ENCODE measurements at regions not wholly inside any gene's neighbourhood (a gene's known extent, or its start where the extent isn't known, plus 50 kb on each side); places are given as distances from the start of the nearest gene placed in this dataset.

- Histone ChIP-seq H3K4me3 (ENCODE audit: low read depth in 2 of 2, low read length in 2 of 2) (no peak overlapping the region), H3K36me3 (ENCODE audit: control insufficient read depth, insufficient read depth, low read length) (no peaks in the 10 kb centered on the region), H3K27ac (ENCODE audit: low read length) (no peak overlapping the region), H3K9me3 (ENCODE audit: control insufficient read depth, insufficient read depth, low read depth, low read length) (no peaks in the 10 kb centered on the region), H3K27me3 (ENCODE audit: control insufficient read depth, insufficient read depth, low read length) (no peaks in the 10 kb centered on the region), H3K4me1 (ENCODE audit: control insufficient read depth, insufficient read depth, low read length) (no peaks in the 10 kb centered on the region)
- CTCF ChIA-PET, result no interaction called here
- intact Hi-C loops (cut with micrococcal nuclease; ENCODE audit: unreplicated experiment), result no loop called here
- DNase-seq (ENCODE audit: low read depth, low spot score), result no peak
- POLR2A ChIA-PET, result no interaction called here
- in situ Hi-C loops (cut with HindIII; ENCODE audit: low pct_unique_long_range_greater_than_20kb, low sequenced_read_pairs), result no loop called here
- no peak for ATAC-seq
- TF ChIP-seq POLR2AphosphoS5 (IDR thresholded peaks at IDR 0.05; ENCODE audit: low read depth, low read length) (no peak), REST (IDR thresholded peaks at IDR 0.05; ENCODE audit: insufficient read depth in 1 of 2, low read depth in 2 of 2, low read length in 1 of 2) (no peak), TCF7L2 (IDR thresholded peaks at IDR 0.05; ENCODE audit: low read depth, low read length) (no peak), CTCF (IDR thresholded peaks at IDR 0.05) (no peak), SIN3A (IDR thresholded peaks at IDR 0.05; ENCODE audit: borderline replicate concordance, insufficient read depth, low read depth, low read length) (no peak)
- BruUV-seq (replicated peaks), result no TSS peak
Observed at GRCh38 chr18:46338205-46338604, 234.0 kb downstream of the HAUS1 start.

- ATAC-seq (no peak), DNase-seq (ENCODE audit: low read depth, low spot score) (no peak)
- CTCF ChIA-PET, result no interaction called here
- no peak for TF ChIP-seq SIN3A (IDR thresholded peaks at IDR 0.05; ENCODE audit: borderline replicate concordance, insufficient read depth, low read depth, low read length)
- TF ChIP-seq CTCF (IDR thresholded peaks at IDR 0.05), result no peak
- no peak for TF ChIP-seq REST (IDR thresholded peaks at IDR 0.05; ENCODE audit: insufficient read depth in 1 of 2, low read depth in 2 of 2, low read length in 1 of 2)
- TF ChIP-seq POLR2AphosphoS5 (IDR thresholded peaks at IDR 0.05; ENCODE audit: low read depth, low read length), result no peak
- no peak for TF ChIP-seq TCF7L2 (IDR thresholded peaks at IDR 0.05; ENCODE audit: low read depth, low read length)
- H3K27me3 ChIP-seq (ENCODE audit: control insufficient read depth, insufficient read depth, low read length), result no peaks in the 10 kb centered on the region
- POLR2A ChIA-PET, result no interaction called here
- BruUV-seq (replicated peaks), result no TSS peak
- no peak overlapping the region for H3K4me3 ChIP-seq (ENCODE audit: low read depth in 2 of 2, low read length in 2 of 2)
- H3K4me1 ChIP-seq (ENCODE audit: control insufficient read depth, insufficient read depth, low read length), result no peaks in the 10 kb centered on the region
- H3K9me3 ChIP-seq (ENCODE audit: control insufficient read depth, insufficient read depth, low read depth, low read length), result no peaks in the 10 kb centered on the region
- intact Hi-C loops (cut with micrococcal nuclease; ENCODE audit: unreplicated experiment), result no loop called here
- no peak overlapping the region for H3K27ac ChIP-seq (ENCODE audit: low read length)
- in situ Hi-C loops (cut with HindIII; ENCODE audit: low pct_unique_long_range_greater_than_20kb, low sequenced_read_pairs), result no loop called here
- H3K36me3 ChIP-seq (ENCODE audit: control insufficient read depth, insufficient read depth, low read length), result no peaks in the 10 kb centered on the region
Observed at GRCh38 chr18:46338766-46339165, 234.6 kb downstream of the HAUS1 start.

Measured in Panc1 (cell line).